Liver (tissue), 8 donors: ENCODE measurements at regions not wholly inside any gene's neighbourhood (a gene's known extent, or its start where the extent isn't known, plus 50 kb on each side); places are given as distances from the start of the nearest gene placed in this dataset.

ENCODE experiments used
- DNase-seq: peaks from one replicate; pipeline ENCODE4 v3.0.0-alpha.2; 2017; ENCODE audit warnings: low spot score
- H3K27ac ChIP-seq, 2 donors: one replicate each; pipeline ENCODE4 v1.7.0; 2013; ENCODE audit warnings: inconsistent platforms in 2 of 2, low read length in 2 of 2, control low read depth in 1 of 2, low read depth in 1 of 2, mild to moderate bottlenecking in 1 of 2
- H3K27me3 ChIP-seq, 4 donors: one replicate each; pipeline versions ENCODE4 v1.6.1 to v1.7.0; 2013; ENCODE audit warnings: low read length in 3 of 4, inconsistent platforms in 1 of 4, mild to moderate bottlenecking in 1 of 4, moderate library complexity in 1 of 4; ENCODE audit not compliant: control insufficient read depth in 4 of 4, insufficient read depth in 4 of 4
- H3K36me3 ChIP-seq, 4 donors: one replicate each; pipeline versions ENCODE4 v1.6.1 to v1.7.0; 2013; ENCODE audit warnings: low read length in 3 of 4, mild to moderate bottlenecking in 3 of 4, low read depth in 1 of 4, moderate library complexity in 1 of 4; ENCODE audit not compliant: control insufficient read depth in 4 of 4, insufficient read depth in 3 of 4
- H3K4me1 ChIP-seq, 4 donors: one replicate each; pipeline versions ENCODE4 v1.6.1 to v1.7.0; 2013; ENCODE audit warnings: low read length in 3 of 4, mild to moderate bottlenecking in 3 of 4, moderate library complexity in 1 of 4; ENCODE audit not compliant: control insufficient read depth in 4 of 4, insufficient read depth in 4 of 4
- H3K4me3 ChIP-seq, 3 donors: one replicate each; pipeline versions ENCODE4 v1.6.1 to v1.7.0; 2013; ENCODE audit warnings: low read length in 3 of 3, control low read depth in 1 of 3, low read depth in 1 of 3, mild to moderate bottlenecking in 1 of 3
- H3K9ac ChIP-seq, 2 donors: one replicate each; pipeline ENCODE4 v1.7.0; 2013; ENCODE audit warnings: low read length in 2 of 2, mild to moderate bottlenecking in 2 of 2, moderate library complexity in 2 of 2, control low read depth in 1 of 2, low read depth in 1 of 2
- H3K9me3 ChIP-seq, 4 donors: one replicate each; pipeline versions ENCODE4 v1.6.1 to v1.7.0; 2013; ENCODE audit warnings: low read length in 3 of 4; ENCODE audit not compliant: control insufficient read depth in 4 of 4
- FOXA1 ChIP-seq: IDR thresholded peaks from 2 replicates; pipeline ENCODE4 v1.6.1; 2016; ENCODE audit warnings: antibody characterized with exemption
- FOXA2 ChIP-seq: IDR thresholded peaks from 2 replicates; pipeline ENCODE4 v1.6.1; 2016; ENCODE audit warnings: antibody characterized with exemption
- HNF4G ChIP-seq: IDR thresholded peaks from 2 replicates; pipeline ENCODE4 v1.6.1; 2016; ENCODE audit warnings: antibody characterized with exemption
- NR2F2 ChIP-seq: IDR thresholded peaks from 2 replicates; pipeline ENCODE4 v1.6.1; 2016; ENCODE audit warnings: antibody characterized with exemption
- RAD21 ChIP-seq, 2 donors: IDR thresholded peaks; 2 replicates each; pipeline ENCODE4 v1.6.1; 2016; ENCODE audit warnings: antibody characterized with exemption in 2 of 2, mild to moderate bottlenecking in 2 of 2
- RXRA ChIP-seq, 2 donors: IDR thresholded peaks; 2 replicates each; pipeline ENCODE4 v1.6.1; 2017 to 2018; ENCODE audit warnings: antibody characterized with exemption in 2 of 2, mild to moderate bottlenecking in 1 of 2
- SP1 ChIP-seq: IDR thresholded peaks from 2 replicates; pipeline ENCODE4 v1.6.1; 2018; ENCODE audit warnings: antibody characterized with exemption, mild to moderate bottlenecking
- WGBS: extraction: QIAGEN DNeasy Blood & Tissue Kit; methylation state at CpG from one replicate; pipeline ENCODE4 v1.1.7; 2013; 5-methylcytosine and 5-hydroxymethylcytosine counted together
- TF ChIP-seq, protein P1 (sequence below): fragments of 150-350 bp; IDR thresholded peaks from 2 replicates; pipeline ENCODE4 v1.5.1; 2017; ENCODE audit warnings: improper control_type of control experiment, low read depth, low read length; ENCODE audit not compliant: missing input control
- TF ChIP-seq, protein P2 (sequence below): IDR thresholded peaks from 2 replicates; pipeline ENCODE4 v1.6.1; 2016; ENCODE audit warnings: antibody characterized with exemption, mild to moderate bottlenecking
- TF ChIP-seq, protein P3 (sequence below): IDR thresholded peaks from 2 replicates; pipeline ENCODE4 v1.6.1; 2016; ENCODE audit warnings: antibody characterized with exemption
- donor health status: healthy.
- donor health status: healthy.
- donor health status: healthy.
- donor health status: healthy.
- donor health status: healthy.

DNA sequence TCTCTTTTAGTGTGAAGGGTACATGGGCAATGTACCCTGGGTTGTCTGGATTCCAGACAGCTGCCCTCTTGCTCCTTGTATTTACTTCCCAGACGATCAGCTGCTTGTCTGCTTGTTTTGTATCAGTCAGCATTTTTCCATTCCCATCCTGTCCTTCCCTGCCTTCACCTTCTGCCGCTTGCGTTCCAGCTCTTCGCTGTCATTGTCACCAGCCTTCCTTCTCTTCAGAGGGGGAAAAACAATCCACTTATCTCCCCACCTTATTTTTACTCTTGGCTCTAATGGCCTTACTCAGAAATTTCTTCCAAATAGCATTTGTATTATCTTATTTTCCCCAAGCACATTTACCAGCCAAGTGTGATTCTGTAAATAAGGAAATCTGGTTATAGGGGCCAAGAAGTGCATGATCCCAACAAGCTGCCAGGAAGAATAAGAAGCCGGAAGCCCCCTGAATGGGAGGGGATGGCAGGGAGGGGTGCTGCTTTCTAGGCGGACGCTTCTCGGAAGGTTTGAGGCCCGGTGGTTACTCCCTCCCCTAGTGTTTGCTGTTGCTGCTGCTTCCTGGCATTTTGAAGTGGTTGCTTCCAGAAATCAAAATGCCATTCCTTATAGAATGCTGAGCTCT is 497.6 kb downstream of the NTRK3 start:
- Histone ChIP-seq H3K4me1 (no peaks in the 10 kb centered on the region), H3K9me3 (no peaks in the 10 kb centered on the region), H3K36me3 (no peaks in the 10 kb centered on the region), H3K27me3 (no peaks in the 10 kb centered on the region), H3K9ac (no peak overlapping the region), H3K4me3 (no peak overlapping the region), H3K27ac (no peak overlapping the region)
- no peak for DNase-seq
- WGBS, result 49% methylated on average over 9 of the region's 9 CpGs
- TF ChIP-seq NR2F2 (peak; percentile 69), FOXA1 (no peak)

DNA sequence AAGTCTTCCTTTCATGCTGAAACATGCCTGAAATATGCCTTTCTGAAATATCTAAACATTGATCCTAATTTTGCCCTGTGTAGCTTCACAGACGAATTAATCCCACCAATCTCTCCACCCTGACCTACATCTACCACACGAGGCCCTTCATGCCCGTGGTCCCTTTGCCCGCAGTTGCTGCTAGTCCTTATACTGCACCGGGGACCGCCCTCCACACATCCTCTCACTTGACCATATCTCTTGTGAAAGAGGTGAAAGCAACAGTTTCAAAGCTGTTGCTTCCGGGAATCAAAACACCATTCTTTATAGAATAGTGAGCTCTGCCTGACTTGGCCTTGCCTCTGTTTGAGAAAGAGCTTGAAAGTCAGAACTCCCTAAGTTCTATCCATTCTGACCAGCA is 499.5 kb downstream of the NTRK3 start:
- DNase-seq, result no peak
- Histone ChIP-seq H3K9me3 (no peaks in the 10 kb centered on the region), H3K36me3 (no peaks in the 10 kb centered on the region), H3K27me3 (no peaks in the 10 kb centered on the region), H3K27ac (no peak overlapping the region), H3K4me3 (no peak overlapping the region), H3K9ac (no peak overlapping the region), H3K4me1 (no peaks in the 10 kb centered on the region)
- TF ChIP-seq FOXA2, result no peak
- TF ChIP-seq, protein P1, sequence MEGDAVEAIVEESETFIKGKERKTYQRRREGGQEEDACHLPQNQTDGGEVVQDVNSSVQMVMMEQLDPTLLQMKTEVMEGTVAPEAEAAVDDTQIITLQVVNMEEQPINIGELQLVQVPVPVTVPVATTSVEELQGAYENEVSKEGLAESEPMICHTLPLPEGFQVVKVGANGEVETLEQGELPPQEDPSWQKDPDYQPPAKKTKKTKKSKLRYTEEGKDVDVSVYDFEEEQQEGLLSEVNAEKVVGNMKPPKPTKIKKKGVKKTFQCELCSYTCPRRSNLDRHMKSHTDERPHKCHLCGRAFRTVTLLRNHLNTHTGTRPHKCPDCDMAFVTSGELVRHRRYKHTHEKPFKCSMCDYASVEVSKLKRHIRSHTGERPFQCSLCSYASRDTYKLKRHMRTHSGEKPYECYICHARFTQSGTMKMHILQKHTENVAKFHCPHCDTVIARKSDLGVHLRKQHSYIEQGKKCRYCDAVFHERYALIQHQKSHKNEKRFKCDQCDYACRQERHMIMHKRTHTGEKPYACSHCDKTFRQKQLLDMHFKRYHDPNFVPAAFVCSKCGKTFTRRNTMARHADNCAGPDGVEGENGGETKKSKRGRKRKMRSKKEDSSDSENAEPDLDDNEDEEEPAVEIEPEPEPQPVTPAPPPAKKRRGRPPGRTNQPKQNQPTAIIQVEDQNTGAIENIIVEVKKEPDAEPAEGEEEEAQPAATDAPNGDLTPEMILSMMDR, result no peak
- TF ChIP-seq RAD21 (IDR thresholded peaks at IDR 0.05), result no peak
- no peak for TF ChIP-seq NR2F2
- no peak for TF ChIP-seq HNF4G
- TF ChIP-seq SP1, result no peak
- TF ChIP-seq RXRA (IDR thresholded peaks at IDR 0.05), result no peak
- TF ChIP-seq, protein P2, sequence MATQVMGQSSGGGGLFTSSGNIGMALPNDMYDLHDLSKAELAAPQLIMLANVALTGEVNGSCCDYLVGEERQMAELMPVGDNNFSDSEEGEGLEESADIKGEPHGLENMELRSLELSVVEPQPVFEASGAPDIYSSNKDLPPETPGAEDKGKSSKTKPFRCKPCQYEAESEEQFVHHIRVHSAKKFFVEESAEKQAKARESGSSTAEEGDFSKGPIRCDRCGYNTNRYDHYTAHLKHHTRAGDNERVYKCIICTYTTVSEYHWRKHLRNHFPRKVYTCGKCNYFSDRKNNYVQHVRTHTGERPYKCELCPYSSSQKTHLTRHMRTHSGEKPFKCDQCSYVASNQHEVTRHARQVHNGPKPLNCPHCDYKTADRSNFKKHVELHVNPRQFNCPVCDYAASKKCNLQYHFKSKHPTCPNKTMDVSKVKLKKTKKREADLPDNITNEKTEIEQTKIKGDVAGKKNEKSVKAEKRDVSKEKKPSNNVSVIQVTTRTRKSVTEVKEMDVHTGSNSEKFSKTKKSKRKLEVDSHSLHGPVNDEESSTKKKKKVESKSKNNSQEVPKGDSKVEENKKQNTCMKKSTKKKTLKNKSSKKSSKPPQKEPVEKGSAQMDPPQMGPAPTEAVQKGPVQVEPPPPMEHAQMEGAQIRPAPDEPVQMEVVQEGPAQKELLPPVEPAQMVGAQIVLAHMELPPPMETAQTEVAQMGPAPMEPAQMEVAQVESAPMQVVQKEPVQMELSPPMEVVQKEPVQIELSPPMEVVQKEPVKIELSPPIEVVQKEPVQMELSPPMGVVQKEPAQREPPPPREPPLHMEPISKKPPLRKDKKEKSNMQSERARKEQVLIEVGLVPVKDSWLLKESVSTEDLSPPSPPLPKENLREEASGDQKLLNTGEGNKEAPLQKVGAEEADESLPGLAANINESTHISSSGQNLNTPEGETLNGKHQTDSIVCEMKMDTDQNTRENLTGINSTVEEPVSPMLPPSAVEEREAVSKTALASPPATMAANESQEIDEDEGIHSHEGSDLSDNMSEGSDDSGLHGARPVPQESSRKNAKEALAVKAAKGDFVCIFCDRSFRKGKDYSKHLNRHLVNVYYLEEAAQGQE, result no peak
- TF ChIP-seq, protein P3, sequence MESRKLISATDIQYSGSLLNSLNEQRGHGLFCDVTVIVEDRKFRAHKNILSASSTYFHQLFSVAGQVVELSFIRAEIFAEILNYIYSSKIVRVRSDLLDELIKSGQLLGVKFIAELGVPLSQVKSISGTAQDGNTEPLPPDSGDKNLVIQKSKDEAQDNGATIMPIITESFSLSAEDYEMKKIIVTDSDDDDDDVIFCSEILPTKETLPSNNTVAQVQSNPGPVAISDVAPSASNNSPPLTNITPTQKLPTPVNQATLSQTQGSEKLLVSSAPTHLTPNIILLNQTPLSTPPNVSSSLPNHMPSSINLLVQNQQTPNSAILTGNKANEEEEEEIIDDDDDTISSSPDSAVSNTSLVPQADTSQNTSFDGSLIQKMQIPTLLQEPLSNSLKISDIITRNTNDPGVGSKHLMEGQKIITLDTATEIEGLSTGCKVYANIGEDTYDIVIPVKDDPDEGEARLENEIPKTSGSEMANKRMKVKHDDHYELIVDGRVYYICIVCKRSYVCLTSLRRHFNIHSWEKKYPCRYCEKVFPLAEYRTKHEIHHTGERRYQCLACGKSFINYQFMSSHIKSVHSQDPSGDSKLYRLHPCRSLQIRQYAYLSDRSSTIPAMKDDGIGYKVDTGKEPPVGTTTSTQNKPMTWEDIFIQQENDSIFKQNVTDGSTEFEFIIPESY, result no peak
- WGBS, result 80% methylated on average over 7 of the region's 7 CpGs

DNA sequence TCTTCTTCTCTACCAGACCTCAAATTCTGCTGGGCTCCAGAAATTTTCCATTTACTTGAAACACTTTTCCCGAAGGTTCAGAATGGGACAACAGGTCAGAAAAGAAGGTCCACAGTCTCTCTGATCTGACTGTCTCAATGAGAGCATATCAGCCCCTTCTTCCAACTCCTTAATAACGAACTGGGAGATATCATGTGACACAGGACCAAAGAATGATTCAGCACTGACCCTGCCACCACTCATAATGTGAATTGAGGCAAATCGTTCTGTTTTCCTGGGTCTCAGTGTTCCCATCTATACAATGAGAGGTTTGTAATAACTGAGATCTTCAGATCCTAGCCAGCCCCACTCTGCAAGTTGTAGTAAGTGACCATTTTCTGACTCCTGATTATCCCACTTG is 500.5 kb downstream of the NTRK3 start:
- Histone ChIP-seq H3K27me3 (no peaks in the 10 kb centered on the region), H3K4me3 (no peak overlapping the region), H3K9me3 (no peaks in the 10 kb centered on the region), H3K9ac (no peak overlapping the region), H3K36me3 (no peaks in the 10 kb centered on the region), H3K27ac (no peak overlapping the region), H3K4me1 (no peaks in the 10 kb centered on the region)
- WGBS, result 62% methylated on average over 3 of the region's 3 CpGs
- DNase-seq, result no peak
- TF ChIP-seq, protein P3, result no peak
- TF ChIP-seq, protein P1, result no peak
- TF ChIP-seq, protein P2, result no peak
- no peak for TF ChIP-seq NR2F2
